OCI-LY7 (cell line): ENCODE measurements at regions not wholly inside any gene's neighbourhood (a gene's known extent, or its start where the extent isn't known, plus 50 kb on each side); places are given as distances from the start of the nearest gene placed in this dataset.

ENCODE experiments used
- EZH2phosphoT487 ChIP-seq: fragments of 200-600 bp; sonication (generic); IDR thresholded peaks from 2 replicates; pipeline ENCODE4 v1.6.1; 2018; ENCODE audit warnings: low read depth, borderline replicate concordance, mild to moderate bottlenecking, mixed run types, antibody characterized with exemption, low read length, moderate library complexity, mixed read lengths
- TF ChIP-seq, protein P1 (sequence below): fragments of 200-600 bp; sonication (generic); conservative IDR thresholded peaks from 2 replicates; pipeline ENCODE4 v1.5.1; 2014; ENCODE audit warnings: mild to moderate bottlenecking, antibody characterized with exemption, low read length, moderate library complexity, mixed read lengths

- TF ChIP-seq, protein P1, sequence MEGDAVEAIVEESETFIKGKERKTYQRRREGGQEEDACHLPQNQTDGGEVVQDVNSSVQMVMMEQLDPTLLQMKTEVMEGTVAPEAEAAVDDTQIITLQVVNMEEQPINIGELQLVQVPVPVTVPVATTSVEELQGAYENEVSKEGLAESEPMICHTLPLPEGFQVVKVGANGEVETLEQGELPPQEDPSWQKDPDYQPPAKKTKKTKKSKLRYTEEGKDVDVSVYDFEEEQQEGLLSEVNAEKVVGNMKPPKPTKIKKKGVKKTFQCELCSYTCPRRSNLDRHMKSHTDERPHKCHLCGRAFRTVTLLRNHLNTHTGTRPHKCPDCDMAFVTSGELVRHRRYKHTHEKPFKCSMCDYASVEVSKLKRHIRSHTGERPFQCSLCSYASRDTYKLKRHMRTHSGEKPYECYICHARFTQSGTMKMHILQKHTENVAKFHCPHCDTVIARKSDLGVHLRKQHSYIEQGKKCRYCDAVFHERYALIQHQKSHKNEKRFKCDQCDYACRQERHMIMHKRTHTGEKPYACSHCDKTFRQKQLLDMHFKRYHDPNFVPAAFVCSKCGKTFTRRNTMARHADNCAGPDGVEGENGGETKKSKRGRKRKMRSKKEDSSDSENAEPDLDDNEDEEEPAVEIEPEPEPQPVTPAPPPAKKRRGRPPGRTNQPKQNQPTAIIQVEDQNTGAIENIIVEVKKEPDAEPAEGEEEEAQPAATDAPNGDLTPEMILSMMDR, result no peak
- TF ChIP-seq EZH2phosphoT487, result no peak
These were observed 488.5 kb upstream of the TBX3 start for GRCh38 chr12:115172521-115172920.
